NT2/D1 (cell line): ENCODE measurements at regions not wholly inside any gene's neighbourhood (a gene's known extent, or its start where the extent isn't known, plus 50 kb on each side); places are given as distances from the start of the nearest gene placed in this dataset.

Source experiments
- SUZ12 ChIP-seq: IDR thresholded peaks from 2 replicates; pipeline ENCODE4 v1.6.1; 2011; ENCODE audit not compliant: insufficient read length, insufficient read depth; ENCODE audit errors: extremely low read depth
- YY1 ChIP-seq: IDR thresholded peaks from 2 replicates; pipeline ENCODE4 v1.6.1; 2011; ENCODE audit not compliant: insufficient read length, insufficient read depth
- ZNF274 ChIP-seq: IDR thresholded peaks from 2 replicates; pipeline ENCODE4 v1.6.1; 2011; ENCODE audit warnings: mild to moderate bottlenecking, low read depth, low read length

- TF ChIP-seq ZNF274 = no peak
- no peak for TF ChIP-seq YY1
- TF ChIP-seq SUZ12 = no peak
Measured at GRCh38 chr14:65906344-65906743, 493.8 kb downstream of the FUT8 start.
